ENCODE measurements at regions not wholly inside any gene's neighbourhood (a gene's known extent, or its start where the extent isn't known, plus 50 kb on each side); places are given as distances from the start of the nearest gene placed in this dataset.

GRCh38 chr4:33323393-33323792, 2603.2 kb downstream of the PCDH7 start:
- TF ChIP-seq POLR2AphosphoS5 (IDR thresholded peaks at IDR 0.05; ENCODE audit: low read depth, low read length) (no peak), TCF7L2 (IDR thresholded peaks at IDR 0.05; ENCODE audit: low read depth, low read length) (no peak), SIN3A (IDR thresholded peaks at IDR 0.05; ENCODE audit: borderline replicate concordance, insufficient read depth, low read depth, low read length) (no peak)
- TF ChIP-seq, protein P1, sequence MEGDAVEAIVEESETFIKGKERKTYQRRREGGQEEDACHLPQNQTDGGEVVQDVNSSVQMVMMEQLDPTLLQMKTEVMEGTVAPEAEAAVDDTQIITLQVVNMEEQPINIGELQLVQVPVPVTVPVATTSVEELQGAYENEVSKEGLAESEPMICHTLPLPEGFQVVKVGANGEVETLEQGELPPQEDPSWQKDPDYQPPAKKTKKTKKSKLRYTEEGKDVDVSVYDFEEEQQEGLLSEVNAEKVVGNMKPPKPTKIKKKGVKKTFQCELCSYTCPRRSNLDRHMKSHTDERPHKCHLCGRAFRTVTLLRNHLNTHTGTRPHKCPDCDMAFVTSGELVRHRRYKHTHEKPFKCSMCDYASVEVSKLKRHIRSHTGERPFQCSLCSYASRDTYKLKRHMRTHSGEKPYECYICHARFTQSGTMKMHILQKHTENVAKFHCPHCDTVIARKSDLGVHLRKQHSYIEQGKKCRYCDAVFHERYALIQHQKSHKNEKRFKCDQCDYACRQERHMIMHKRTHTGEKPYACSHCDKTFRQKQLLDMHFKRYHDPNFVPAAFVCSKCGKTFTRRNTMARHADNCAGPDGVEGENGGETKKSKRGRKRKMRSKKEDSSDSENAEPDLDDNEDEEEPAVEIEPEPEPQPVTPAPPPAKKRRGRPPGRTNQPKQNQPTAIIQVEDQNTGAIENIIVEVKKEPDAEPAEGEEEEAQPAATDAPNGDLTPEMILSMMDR (IDR thresholded peaks at IDR 0.05): no peak
- TF ChIP-seq, protein P2, sequence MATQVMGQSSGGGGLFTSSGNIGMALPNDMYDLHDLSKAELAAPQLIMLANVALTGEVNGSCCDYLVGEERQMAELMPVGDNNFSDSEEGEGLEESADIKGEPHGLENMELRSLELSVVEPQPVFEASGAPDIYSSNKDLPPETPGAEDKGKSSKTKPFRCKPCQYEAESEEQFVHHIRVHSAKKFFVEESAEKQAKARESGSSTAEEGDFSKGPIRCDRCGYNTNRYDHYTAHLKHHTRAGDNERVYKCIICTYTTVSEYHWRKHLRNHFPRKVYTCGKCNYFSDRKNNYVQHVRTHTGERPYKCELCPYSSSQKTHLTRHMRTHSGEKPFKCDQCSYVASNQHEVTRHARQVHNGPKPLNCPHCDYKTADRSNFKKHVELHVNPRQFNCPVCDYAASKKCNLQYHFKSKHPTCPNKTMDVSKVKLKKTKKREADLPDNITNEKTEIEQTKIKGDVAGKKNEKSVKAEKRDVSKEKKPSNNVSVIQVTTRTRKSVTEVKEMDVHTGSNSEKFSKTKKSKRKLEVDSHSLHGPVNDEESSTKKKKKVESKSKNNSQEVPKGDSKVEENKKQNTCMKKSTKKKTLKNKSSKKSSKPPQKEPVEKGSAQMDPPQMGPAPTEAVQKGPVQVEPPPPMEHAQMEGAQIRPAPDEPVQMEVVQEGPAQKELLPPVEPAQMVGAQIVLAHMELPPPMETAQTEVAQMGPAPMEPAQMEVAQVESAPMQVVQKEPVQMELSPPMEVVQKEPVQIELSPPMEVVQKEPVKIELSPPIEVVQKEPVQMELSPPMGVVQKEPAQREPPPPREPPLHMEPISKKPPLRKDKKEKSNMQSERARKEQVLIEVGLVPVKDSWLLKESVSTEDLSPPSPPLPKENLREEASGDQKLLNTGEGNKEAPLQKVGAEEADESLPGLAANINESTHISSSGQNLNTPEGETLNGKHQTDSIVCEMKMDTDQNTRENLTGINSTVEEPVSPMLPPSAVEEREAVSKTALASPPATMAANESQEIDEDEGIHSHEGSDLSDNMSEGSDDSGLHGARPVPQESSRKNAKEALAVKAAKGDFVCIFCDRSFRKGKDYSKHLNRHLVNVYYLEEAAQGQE (IDR thresholded peaks at IDR 0.05; ENCODE audit: insufficient read depth in 1 of 2, low read depth in 2 of 2, low read length in 1 of 2): no peak

All from Panc1 (cell line).